Panc1 (cell line): ENCODE measurements at regions not wholly inside any gene's neighbourhood (a gene's known extent, or its start where the extent isn't known, plus 50 kb on each side); places are given as distances from the start of the nearest gene placed in this dataset.
"Not testable (repeated sequence)": the region's sequence is repeated elsewhere in the genome, so short reads cannot be mapped to it uniquely, and the experiment has no call there.

Experiments used
- ATAC-seq: fragments of 200-7000 bp; cut with Tn5 transposase; 2 replicates; pipeline ENCODE4 v1.9.1; 2020; ENCODE audit warnings: mild to moderate bottlenecking, moderate library complexity
- BruUV-seq: library from RNA; stranded (reverse); fragments of 400-500 nt; replicated peaks from 2 replicates; lab custom pipeline; 2021; lab: Mats Ljungman, UMichigan
- CTCF ChIA-PET: fragments of 300-600 bp; sonication (Branson Sonifier 250); formaldehyde crosslinking; loops from one replicate; lab custom pipeline; 2022; ENCODE audit warnings: antibody characterized with exemption; lab: Charles Lee
- POLR2A ChIA-PET: fragments of 300-600 bp; sonication (Branson Sonifier 250); formaldehyde crosslinking; loops from one replicate; lab custom pipeline; 2022; ENCODE audit warnings: antibody characterized with exemption; lab: Charles Lee
- DNase-seq: peaks from one replicate; pipeline ENCODE4 v3.0.0-alpha.2; 2010; ENCODE audit warnings: low read depth, low spot score
- H3K27ac ChIP-seq: 2 replicates; pipeline ENCODE4 v1.5.1; 2011; ENCODE audit warnings: mild to moderate bottlenecking, low read length, inconsistent platforms
- H3K27me3 ChIP-seq: fragments of 200-500 bp; sonication (Bioruptor generic); 2 replicates; pipeline ENCODE4 v1.6.0; 2014; ENCODE audit warnings: low read length, inconsistent platforms; ENCODE audit not compliant: control insufficient read depth, insufficient read depth
- H3K36me3 ChIP-seq: fragments of 200-500 bp; sonication (Bioruptor generic); 2 replicates; pipeline ENCODE4 v1.5.1; 2014; ENCODE audit warnings: inconsistent platforms, mild to moderate bottlenecking, low read length, moderate library complexity; ENCODE audit not compliant: control insufficient read depth, insufficient read depth
- H3K4me1 ChIP-seq: 2 replicates; pipeline ENCODE4 v1.5.1; 2011; ENCODE audit warnings: inconsistent platforms, mild to moderate bottlenecking, low read length, moderate library complexity; ENCODE audit not compliant: control insufficient read depth, insufficient read depth
- H3K4me3 ChIP-seq, 2 experiments: 2 replicates each; pipeline ENCODE4 v1.5.1; 2011 to 2012; ENCODE audit warnings: low read depth in 2 of 2, low read length in 2 of 2, mild to moderate bottlenecking in 2 of 2, inconsistent platforms in 1 of 2, moderate library complexity in 1 of 2
- H3K9me3 ChIP-seq: fragments of 200-500 bp; sonication (Bioruptor generic); 2 replicates; pipeline ENCODE4 v1.5.1; 2014; ENCODE audit warnings: low read depth, mild to moderate bottlenecking, inconsistent platforms, low read length, moderate library complexity; ENCODE audit not compliant: control insufficient read depth, insufficient read depth
- CTCF ChIP-seq: fragments of 450-650 bp; IDR thresholded peaks from 2 replicates; pipeline ENCODE4 v1.5.1; 2017; ENCODE audit warnings: mild to moderate bottlenecking
- POLR2AphosphoS5 ChIP-seq: IDR thresholded peaks from 2 replicates; pipeline ENCODE4 v1.6.1; 2012; ENCODE audit warnings: mild to moderate bottlenecking, low read depth, low read length, moderate library complexity
- SIN3A ChIP-seq: IDR thresholded peaks from 2 replicates; pipeline ENCODE4 v1.6.1; 2012; ENCODE audit warnings: low read depth, mild to moderate bottlenecking, low read length, moderate library complexity, borderline replicate concordance; ENCODE audit not compliant: insufficient read depth
- TCF7L2 ChIP-seq: IDR thresholded peaks from 2 replicates; pipeline ENCODE4 v1.6.1; 2011; ENCODE audit warnings: mild to moderate bottlenecking, low read depth, low read length, inconsistent platforms
- in situ Hi-C: cut with HindIII; loops from 2 replicates; pipeline ENCODE4 v1.10.0; 2016; ENCODE audit warnings: low sequenced_read_pairs, low pct_unique_long_range_greater_than_20kb
- intact Hi-C: fragments of 100-400 bp; cut with micrococcal nuclease; formaldehyde crosslinking; loops from one replicate; pipeline ENCODE4 v1.10.0; 2022; ENCODE audit not compliant: unreplicated experiment
- TF ChIP-seq, protein P1 (sequence below), 2 experiments: IDR thresholded peaks; 2 replicates each; pipeline ENCODE4 v1.6.1; 2011 to 2012; ENCODE audit warnings: low read depth in 2 of 2, control low read depth in 1 of 2, low read length in 1 of 2, mild to moderate bottlenecking in 1 of 2, moderate library complexity in 1 of 2; ENCODE audit not compliant: insufficient read depth in 1 of 2

DNA sequence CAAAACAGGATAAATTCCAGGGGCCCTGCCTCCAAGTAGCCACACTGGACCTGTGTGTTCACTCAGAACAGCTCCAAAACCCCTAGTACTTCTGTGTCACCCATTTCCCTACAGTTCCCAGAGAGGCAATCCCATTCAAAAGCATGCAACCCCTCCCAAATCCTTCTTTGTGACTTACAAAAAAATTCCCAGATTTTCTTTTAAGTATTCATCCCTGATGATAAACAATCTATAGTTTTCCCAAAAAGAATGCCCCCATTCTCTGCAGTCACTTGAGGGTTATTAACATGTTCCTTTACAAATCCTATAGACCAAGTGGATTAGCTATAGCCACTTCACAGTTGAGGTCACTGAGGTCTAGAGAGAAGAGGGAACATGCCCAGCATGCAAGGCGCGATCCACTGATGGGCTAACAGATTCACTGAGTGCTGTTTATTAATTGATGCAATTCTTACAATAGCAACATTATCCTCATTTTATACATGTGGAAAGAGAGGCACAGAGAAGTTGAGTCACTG lies 85.4 kb downstream of the MYL12B start:
- DNase-seq, result no peak
- ChIA-PET CTCF (no interaction called here), POLR2A (no interaction called here)
- H3K4me1 ChIP-seq, result peaks cover 11% of the 10 kb centered on the region
- no TSS peak for BruUV-seq
- no peaks in the 10 kb centered on the region for H3K36me3 ChIP-seq
- no peak for TF ChIP-seq CTCF
- TF ChIP-seq SIN3A, result no peak
- TF ChIP-seq TCF7L2, result no peak
- TF ChIP-seq POLR2AphosphoS5, result no peak
- TF ChIP-seq, protein P1, sequence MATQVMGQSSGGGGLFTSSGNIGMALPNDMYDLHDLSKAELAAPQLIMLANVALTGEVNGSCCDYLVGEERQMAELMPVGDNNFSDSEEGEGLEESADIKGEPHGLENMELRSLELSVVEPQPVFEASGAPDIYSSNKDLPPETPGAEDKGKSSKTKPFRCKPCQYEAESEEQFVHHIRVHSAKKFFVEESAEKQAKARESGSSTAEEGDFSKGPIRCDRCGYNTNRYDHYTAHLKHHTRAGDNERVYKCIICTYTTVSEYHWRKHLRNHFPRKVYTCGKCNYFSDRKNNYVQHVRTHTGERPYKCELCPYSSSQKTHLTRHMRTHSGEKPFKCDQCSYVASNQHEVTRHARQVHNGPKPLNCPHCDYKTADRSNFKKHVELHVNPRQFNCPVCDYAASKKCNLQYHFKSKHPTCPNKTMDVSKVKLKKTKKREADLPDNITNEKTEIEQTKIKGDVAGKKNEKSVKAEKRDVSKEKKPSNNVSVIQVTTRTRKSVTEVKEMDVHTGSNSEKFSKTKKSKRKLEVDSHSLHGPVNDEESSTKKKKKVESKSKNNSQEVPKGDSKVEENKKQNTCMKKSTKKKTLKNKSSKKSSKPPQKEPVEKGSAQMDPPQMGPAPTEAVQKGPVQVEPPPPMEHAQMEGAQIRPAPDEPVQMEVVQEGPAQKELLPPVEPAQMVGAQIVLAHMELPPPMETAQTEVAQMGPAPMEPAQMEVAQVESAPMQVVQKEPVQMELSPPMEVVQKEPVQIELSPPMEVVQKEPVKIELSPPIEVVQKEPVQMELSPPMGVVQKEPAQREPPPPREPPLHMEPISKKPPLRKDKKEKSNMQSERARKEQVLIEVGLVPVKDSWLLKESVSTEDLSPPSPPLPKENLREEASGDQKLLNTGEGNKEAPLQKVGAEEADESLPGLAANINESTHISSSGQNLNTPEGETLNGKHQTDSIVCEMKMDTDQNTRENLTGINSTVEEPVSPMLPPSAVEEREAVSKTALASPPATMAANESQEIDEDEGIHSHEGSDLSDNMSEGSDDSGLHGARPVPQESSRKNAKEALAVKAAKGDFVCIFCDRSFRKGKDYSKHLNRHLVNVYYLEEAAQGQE (IDR thresholded peaks at IDR 0.05; ENCODE audit: insufficient read depth in 1 of 2, low read depth in 2 of 2, low read length in 1 of 2), result no peak
- no peak for ATAC-seq
- H3K9me3 ChIP-seq, result no peaks in the 10 kb centered on the region
- intact Hi-C loops (no loop called here), in situ Hi-C loops (no loop called here)
- H3K27me3 ChIP-seq, result no peaks in the 10 kb centered on the region
- no peak overlapping the region for H3K27ac ChIP-seq
- H3K4me3 ChIP-seq, result no peak overlapping the region

- H3K36me3 ChIP-seq, result no peaks in the 10 kb centered on the region
- CTCF ChIA-PET, result no interaction called here
- in situ Hi-C loops (no loop called here), intact Hi-C loops (no loop called here)
- no peak for TF ChIP-seq CTCF
- no peak for TF ChIP-seq SIN3A
- TF ChIP-seq, protein P1 (IDR thresholded peaks at IDR 0.05; ENCODE audit: insufficient read depth in 1 of 2, low read depth in 2 of 2, low read length in 1 of 2), result no peak
- TF ChIP-seq TCF7L2, result no peak
- no peak for TF ChIP-seq POLR2AphosphoS5
- no peak overlapping the region for H3K4me3 ChIP-seq
- H3K27me3 ChIP-seq, result no peaks in the 10 kb centered on the region
- DNase-seq (no peak), ATAC-seq (no peak)
- H3K27ac ChIP-seq, result 0 out of 2 replicates have a peak overlapping the region, but pooled peaks have one; percentile 7
- BruUV-seq, result no TSS peak
- peaks cover 11% of the 10 kb centered on the region for H3K4me1 ChIP-seq
- no peaks in the 10 kb centered on the region for H3K9me3 ChIP-seq
- POLR2A ChIA-PET, result no interaction called here
These were observed 86.2 kb downstream of the MYL12B start for GRCh38 chr18:3348176-3348575.

GRCh38 chr18:3349046-3349841 lies 87.3 kb downstream of the MYL12B start:
- intact Hi-C loops, H3K4me3 ChIP-seq, BruUV-seq, ATAC-seq, in situ Hi-C loops, POLR2A ChIA-PET, H3K9me3 ChIP-seq, H3K27me3 ChIP-seq, DNase-seq, CTCF ChIA-PET, H3K36me3 ChIP-seq, H3K27ac ChIP-seq: not testable (repeated sequence)
- peaks cover 11% of the 10 kb centered on the region for H3K4me1 ChIP-seq
